IMR-90 (cell line): ENCODE measurements at regions not wholly inside any gene's neighbourhood (a gene's known extent, or its start where the extent isn't known, plus 50 kb on each side); places are given as distances from the start of the nearest gene placed in this dataset.

Source experiments
- ATAC-seq: fragments of 200-7000 bp; cut with Tn5 transposase; 2 replicates; pipeline ENCODE4 v1.9.1; 2020; ENCODE audit warnings: low read depth, mild to moderate bottlenecking, moderate library complexity
- BruUV-seq: library from RNA; stranded (reverse); fragments of 400-500 nt; replicated peaks from 2 replicates; lab custom pipeline; 2021; lab: Mats Ljungman, UMichigan
- CTCF ChIA-PET: fragments of 300-600 bp; formaldehyde crosslinking; extraction: SDS; loops from one replicate; lab custom pipeline; 2021; ENCODE audit warnings: antibody characterized with exemption; lab: Yijun Ruan, JAX
- POLR2A ChIA-PET: fragments of 300-600 bp; sonication (Branson Sonifier 250); formaldehyde crosslinking; loops from one replicate; lab custom pipeline; 2022; ENCODE audit warnings: antibody characterized with exemption; ENCODE audit not compliant: unreplicated experiment; lab: Charles Lee
- DNase-seq: peaks from one replicate; pipeline ENCODE4 v3.0.0; 2013
- H2AFZ ChIP-seq: replicated peaks from 2 replicates; pipeline ENCODE3; 2013; ENCODE audit warnings: low read length, mild to moderate bottlenecking; ENCODE audit not compliant: poor library complexity
- H2AK5ac ChIP-seq: 2 replicates; pipeline ENCODE4 v1.6.1; 2013; ENCODE audit warnings: low read depth, low read length, inconsistent platforms
- H2AK9ac ChIP-seq: replicated peaks from 2 replicates; pipeline ENCODE3; 2013; ENCODE audit warnings: mild to moderate bottlenecking, low read depth, low read length, moderate library complexity; ENCODE audit not compliant: poor library complexity
- H2BK120ac ChIP-seq: 2 replicates; pipeline ENCODE4 v1.6.1; 2013; ENCODE audit warnings: low read depth, low read length, inconsistent platforms
- H2BK15ac ChIP-seq: 3 replicates; pipeline ENCODE4 v1.6.1; 2013; ENCODE audit warnings: low read depth, low read length, inconsistent platforms
- H2BK20ac ChIP-seq: 2 replicates; pipeline ENCODE4 v1.6.1; 2013; ENCODE audit warnings: low read depth, mild to moderate bottlenecking, inconsistent platforms, low read length, moderate library complexity
- H2BK5ac ChIP-seq: 2 replicates; pipeline ENCODE4 v1.6.1; 2013; ENCODE audit warnings: mild to moderate bottlenecking, low read depth, low read length, inconsistent platforms; ENCODE audit not compliant: poor library complexity, severe bottlenecking
- H3K14ac ChIP-seq: replicated peaks from 2 replicates; pipeline ENCODE4 v1.6.1; 2013; ENCODE audit warnings: low read depth, low read length, inconsistent platforms
- H3K18ac ChIP-seq: 2 replicates; pipeline ENCODE4 v1.6.1; 2013; ENCODE audit warnings: low read depth, low read length, control low read depth
- H3K23ac ChIP-seq: 2 replicates; pipeline ENCODE4 v1.6.1; 2013; ENCODE audit warnings: low read depth, low read length, inconsistent platforms
- H3K27ac ChIP-seq: 2 replicates; pipeline ENCODE4 v1.5.1; 2013; ENCODE audit warnings: mild to moderate bottlenecking, control low read depth, low read length; ENCODE audit not compliant: insufficient read depth
- H3K27me3 ChIP-seq: 2 replicates; pipeline ENCODE4 v1.6.1; 2013; ENCODE audit warnings: low read length; ENCODE audit not compliant: control insufficient read depth, insufficient read depth
- H3K36me3 ChIP-seq: 2 replicates; pipeline ENCODE4 v1.6.1; 2013; ENCODE audit warnings: low read length, mixed read lengths; ENCODE audit not compliant: control insufficient read depth, insufficient read depth
- H3K4ac ChIP-seq: 2 replicates; pipeline ENCODE4 v1.6.1; 2013; ENCODE audit warnings: low read depth, low read length, inconsistent platforms
- H3K4me1 ChIP-seq: 2 replicates; pipeline ENCODE4 v1.6.1; 2013; ENCODE audit warnings: low read length, mixed read lengths; ENCODE audit not compliant: control insufficient read depth, insufficient read depth
- H3K4me2 ChIP-seq: 2 replicates; pipeline ENCODE4 v1.6.1; 2013; ENCODE audit warnings: low read depth, mild to moderate bottlenecking, control low read depth, low read length, moderate library complexity
- H3K4me3 ChIP-seq: 2 replicates; pipeline ENCODE4 v1.5.1; 2013; ENCODE audit warnings: low read depth, mild to moderate bottlenecking, control low read depth, low read length, moderate library complexity; ENCODE audit not compliant: insufficient read depth
- H3K56ac ChIP-seq: 2 replicates; pipeline ENCODE4 v1.6.1; 2013; ENCODE audit warnings: low read length, inconsistent platforms; ENCODE audit not compliant: insufficient read depth; ENCODE audit errors: extremely low read depth
- H3K79me1 ChIP-seq, 2 experiments: 2 replicates each; pipeline ENCODE4 v1.6.1; 2013; ENCODE audit warnings: low read length in 2 of 2, inconsistent platforms in 1 of 2, low read depth in 1 of 2
- H3K9ac ChIP-seq: 2 replicates; pipeline ENCODE4 v1.6.1; 2013; ENCODE audit warnings: low read depth, low read length, control low read depth
- H3K9me1 ChIP-seq: 2 replicates; pipeline ENCODE4 v1.6.1; 2013; ENCODE audit warnings: low read length, inconsistent platforms; ENCODE audit not compliant: insufficient read depth
- H3K9me3 ChIP-seq: 2 replicates; pipeline ENCODE4 v1.6.1; 2013; ENCODE audit warnings: low read length; ENCODE audit not compliant: control insufficient read depth, insufficient read depth
- H4K20me1 ChIP-seq: 2 replicates; pipeline ENCODE4 v1.6.1; 2013; ENCODE audit warnings: low read length, inconsistent platforms; ENCODE audit not compliant: insufficient read depth
- H4K5ac ChIP-seq: 2 replicates; pipeline ENCODE4 v1.6.1; 2013; ENCODE audit warnings: mild to moderate bottlenecking, low read depth, low read length, control low read depth
- H4K8ac ChIP-seq, 2 experiments: 2 replicates each; pipeline ENCODE4 v1.6.1; 2013; ENCODE audit warnings: low read depth in 2 of 2, low read length in 2 of 2, control low read depth in 1 of 2, inconsistent platforms in 1 of 2
- H4K91ac ChIP-seq: 2 replicates; pipeline ENCODE4 v1.6.1; 2013; ENCODE audit warnings: low read depth, low read length, inconsistent platforms; ENCODE audit not compliant: insufficient read depth
- BHLHE40 ChIP-seq: fragments of 150-350 bp; IDR thresholded peaks from 2 replicates; pipeline ENCODE4 v1.6.1; 2016; ENCODE audit warnings: mild to moderate bottlenecking, low read depth, low read length
- CEBPB ChIP-seq: IDR thresholded peaks from 2 replicates; pipeline ENCODE4 v1.6.1; 2012; ENCODE audit warnings: low read depth, low read length, improper control_type of control experiment
- CHD1 ChIP-seq: IDR thresholded peaks from 2 replicates; pipeline ENCODE4 v1.6.1; 2012; ENCODE audit warnings: low read depth, low read length, improper control_type of control experiment
- FOS ChIP-seq: fragments of 150-350 bp; IDR thresholded peaks from 2 replicates; pipeline ENCODE4 v1.6.1; 2016; ENCODE audit warnings: low read depth, low read length
- MAFK ChIP-seq: IDR thresholded peaks from 2 replicates; pipeline ENCODE4 v1.6.1; 2012; ENCODE audit warnings: low read depth, low read length, improper control_type of control experiment
- MAZ ChIP-seq: IDR thresholded peaks from 2 replicates; pipeline ENCODE4 v1.6.1; 2012; ENCODE audit warnings: low read depth, mild to moderate bottlenecking, low read length, improper control_type of control experiment, moderate library complexity, borderline replicate concordance
- MXI1 ChIP-seq: IDR thresholded peaks from 2 replicates; pipeline ENCODE4 v1.6.1; 2012; ENCODE audit warnings: low read depth, mild to moderate bottlenecking, low read length, moderate library complexity, borderline replicate concordance
- NFE2L2 ChIP-seq: fragments of 150-350 bp; IDR thresholded peaks from 2 replicates; pipeline ENCODE4 v1.6.1; 2016; ENCODE audit warnings: low read depth, mild to moderate bottlenecking, low read length
- POLR2A ChIP-seq: IDR thresholded peaks from 2 replicates; pipeline ENCODE4 v1.6.1; 2012; ENCODE audit warnings: mild to moderate bottlenecking, low read depth, low read length
- RAD21 ChIP-seq: IDR thresholded peaks from 2 replicates; pipeline ENCODE4 v1.6.1; 2012; ENCODE audit warnings: low read length, improper control_type of control experiment
- RCOR1 ChIP-seq: IDR thresholded peaks from 2 replicates; pipeline ENCODE4 v1.6.1; 2012; ENCODE audit warnings: mild to moderate bottlenecking, low read length, improper control_type of control experiment; ENCODE audit not compliant: insufficient replicate concordance
- RFX5 ChIP-seq: IDR thresholded peaks from 2 replicates; pipeline ENCODE4 v1.8.0; 2012; ENCODE audit warnings: low read depth, mild to moderate bottlenecking, low read length, moderate library complexity
- WGBS, 2 experiments: methylation state at CpG; one replicate each; pipeline versions ENCODE4 v1.1.5 to v1.1.7; 2013; ENCODE audit warnings: missing lambda C conversion rate in 2 of 2; ENCODE audit not compliant: insufficient read length in 1 of 2; ENCODE audit errors: extremely low coverage in 2 of 2; 5-methylcytosine and 5-hydroxymethylcytosine counted together
- dilution Hi-C: fragments of 300-500 bp; cut with HindIII; formaldehyde crosslinking; loops from one replicate; pipeline ENCODE4 v1.14.3; 2018; ENCODE audit warnings: low sequenced_read_pairs; ENCODE audit not compliant: unreplicated experiment
- in situ Hi-C: fragments of 300-500 bp; cut with MboI; formaldehyde crosslinking; loops from 3 replicates; pipeline ENCODE4 v1.14.3; 2019; ENCODE audit warnings: low sequenced_read_pairs, inconsistent platforms, mixed read lengths
- intact Hi-C: fragments of 100-400 bp; cut with micrococcal nuclease; formaldehyde crosslinking; loops from 2 replicates; pipeline ENCODE4 v1.10.0; 2022
- TF ChIP-seq, protein P1 (sequence below): fragments of 150-350 bp; IDR thresholded peaks from 2 replicates; pipeline ENCODE4 v1.6.1; 2016; ENCODE audit warnings: low read depth, mild to moderate bottlenecking, low read length, moderate library complexity, borderline replicate concordance
- TF ChIP-seq, protein P2 (sequence below): conservative IDR thresholded peaks from 2 replicates; pipeline ENCODE4 v1.5.1; 2012; ENCODE audit warnings: mild to moderate bottlenecking, low read depth, low read length, improper control_type of control experiment
- TF ChIP-seq, protein P3 (sequence below): fragments of 150-350 bp; IDR thresholded peaks from 2 replicates; pipeline ENCODE4 v1.6.1; 2017; ENCODE audit warnings: mild to moderate bottlenecking, antibody characterized with exemption, low read length, low read depth

DNA sequence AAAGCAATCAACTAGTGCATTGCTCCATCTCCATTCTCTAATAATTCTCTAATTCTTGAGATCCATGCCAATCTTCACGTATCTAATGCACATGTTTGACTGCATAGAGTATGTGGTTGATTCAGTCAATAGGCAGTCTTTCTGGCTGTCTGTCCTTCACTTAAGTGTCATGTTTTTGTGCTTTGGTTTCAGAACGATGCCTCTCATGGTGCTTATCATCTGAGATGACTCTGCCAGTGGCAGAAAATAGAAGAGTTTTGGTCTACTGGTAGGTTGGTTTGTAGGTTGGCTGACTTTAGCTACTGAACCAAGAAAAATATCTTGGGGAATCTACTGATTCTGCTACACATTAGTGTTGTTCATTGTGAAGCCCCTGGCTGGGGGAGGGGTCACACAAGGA is 364.2 kb downstream of the SFMBT2 start:
- H3K79me1 ChIP-seq = no peaks in the 10 kb centered on the region
- H2AK9ac ChIP-seq = no peak overlapping the region
- intact Hi-C loops (no loop called here), dilution Hi-C loops (no loop called here), in situ Hi-C loops (no loop called here)
- H3K56ac ChIP-seq = no peak overlapping the region
- no peak overlapping the region for H3K4me3 ChIP-seq
- TF ChIP-seq BHLHE40 = no peak
- no peak for TF ChIP-seq MXI1
- no peak for TF ChIP-seq MAFK
- no peak for TF ChIP-seq RFX5
- TF ChIP-seq RCOR1 = no peak
- TF ChIP-seq CHD1 = no peak
- no peak for TF ChIP-seq NFE2L2
- TF ChIP-seq, protein P1, sequence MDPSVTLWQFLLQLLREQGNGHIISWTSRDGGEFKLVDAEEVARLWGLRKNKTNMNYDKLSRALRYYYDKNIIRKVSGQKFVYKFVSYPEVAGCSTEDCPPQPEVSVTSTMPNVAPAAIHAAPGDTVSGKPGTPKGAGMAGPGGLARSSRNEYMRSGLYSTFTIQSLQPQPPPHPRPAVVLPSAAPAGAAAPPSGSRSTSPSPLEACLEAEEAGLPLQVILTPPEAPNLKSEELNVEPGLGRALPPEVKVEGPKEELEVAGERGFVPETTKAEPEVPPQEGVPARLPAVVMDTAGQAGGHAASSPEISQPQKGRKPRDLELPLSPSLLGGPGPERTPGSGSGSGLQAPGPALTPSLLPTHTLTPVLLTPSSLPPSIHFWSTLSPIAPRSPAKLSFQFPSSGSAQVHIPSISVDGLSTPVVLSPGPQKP = no peak
- no peak for TF ChIP-seq CEBPB
- TF ChIP-seq FOS = no peak
- TF ChIP-seq MAZ = no peak
- TF ChIP-seq, protein P2, sequence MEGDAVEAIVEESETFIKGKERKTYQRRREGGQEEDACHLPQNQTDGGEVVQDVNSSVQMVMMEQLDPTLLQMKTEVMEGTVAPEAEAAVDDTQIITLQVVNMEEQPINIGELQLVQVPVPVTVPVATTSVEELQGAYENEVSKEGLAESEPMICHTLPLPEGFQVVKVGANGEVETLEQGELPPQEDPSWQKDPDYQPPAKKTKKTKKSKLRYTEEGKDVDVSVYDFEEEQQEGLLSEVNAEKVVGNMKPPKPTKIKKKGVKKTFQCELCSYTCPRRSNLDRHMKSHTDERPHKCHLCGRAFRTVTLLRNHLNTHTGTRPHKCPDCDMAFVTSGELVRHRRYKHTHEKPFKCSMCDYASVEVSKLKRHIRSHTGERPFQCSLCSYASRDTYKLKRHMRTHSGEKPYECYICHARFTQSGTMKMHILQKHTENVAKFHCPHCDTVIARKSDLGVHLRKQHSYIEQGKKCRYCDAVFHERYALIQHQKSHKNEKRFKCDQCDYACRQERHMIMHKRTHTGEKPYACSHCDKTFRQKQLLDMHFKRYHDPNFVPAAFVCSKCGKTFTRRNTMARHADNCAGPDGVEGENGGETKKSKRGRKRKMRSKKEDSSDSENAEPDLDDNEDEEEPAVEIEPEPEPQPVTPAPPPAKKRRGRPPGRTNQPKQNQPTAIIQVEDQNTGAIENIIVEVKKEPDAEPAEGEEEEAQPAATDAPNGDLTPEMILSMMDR = no peak
- no peak for TF ChIP-seq POLR2A
- TF ChIP-seq, protein P3, sequence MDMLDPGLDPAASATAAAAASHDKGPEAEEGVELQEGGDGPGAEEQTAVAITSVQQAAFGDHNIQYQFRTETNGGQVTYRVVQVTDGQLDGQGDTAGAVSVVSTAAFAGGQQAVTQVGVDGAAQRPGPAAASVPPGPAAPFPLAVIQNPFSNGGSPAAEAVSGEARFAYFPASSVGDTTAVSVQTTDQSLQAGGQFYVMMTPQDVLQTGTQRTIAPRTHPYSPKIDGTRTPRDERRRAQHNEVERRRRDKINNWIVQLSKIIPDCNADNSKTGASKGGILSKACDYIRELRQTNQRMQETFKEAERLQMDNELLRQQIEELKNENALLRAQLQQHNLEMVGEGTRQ = no peak
- no peak for TF ChIP-seq RAD21
- no peak overlapping the region for H3K4me2 ChIP-seq
- H2BK20ac ChIP-seq = no peak overlapping the region
- H4K8ac ChIP-seq = no peak overlapping the region
- no peak overlapping the region for H3K18ac ChIP-seq
- H3K4ac ChIP-seq = no peak overlapping the region
- H3K23ac ChIP-seq = no peak overlapping the region
- no peak overlapping the region for H2AFZ ChIP-seq
- no peaks in the 10 kb centered on the region for H3K36me3 ChIP-seq
- no peaks in the 10 kb centered on the region for H4K20me1 ChIP-seq
- no peak overlapping the region for H3K14ac ChIP-seq
- DNase-seq = no peak
- H2AK5ac ChIP-seq = no peak overlapping the region
- no CpG with 5 or more reads among the region's 2 CpGs for WGBS, 2 experiments
- ChIA-PET POLR2A (no interaction called here), CTCF (no interaction called here)
- no peaks in the 10 kb centered on the region for H3K9me1 ChIP-seq
- no peak overlapping the region for H2BK120ac ChIP-seq
- BruUV-seq = no TSS peak
- no peak overlapping the region for H3K9ac ChIP-seq
- no peak for ATAC-seq
- H2BK5ac ChIP-seq = no peak overlapping the region
- H3K27me3 ChIP-seq = no peaks in the 10 kb centered on the region
- H4K91ac ChIP-seq = no peak overlapping the region
- no peak overlapping the region for H3K27ac ChIP-seq
- H4K5ac ChIP-seq = no peak overlapping the region
- H3K4me1 ChIP-seq = no peaks in the 10 kb centered on the region
- no peak overlapping the region for H2BK15ac ChIP-seq
- H3K9me3 ChIP-seq = no peaks in the 10 kb centered on the region
